IMR-90 (cell line): ENCODE measurements at regions not wholly inside any gene's neighbourhood (a gene's known extent, or its start where the extent isn't known, plus 50 kb on each side); places are given as distances from the start of the nearest gene placed in this dataset.

ENCODE experiments used
- ATAC-seq: fragments of 200-7000 bp; cut with Tn5 transposase; 2 replicates; pipeline ENCODE4 v1.9.1; 2020; ENCODE audit warnings: low read depth, mild to moderate bottlenecking, moderate library complexity
- BruUV-seq: library from RNA; stranded (reverse); fragments of 400-500 nt; replicated peaks from 2 replicates; lab custom pipeline; 2021; lab: Mats Ljungman, UMichigan
- CTCF ChIA-PET: fragments of 300-600 bp; formaldehyde crosslinking; extraction: SDS; loops from one replicate; lab custom pipeline; 2021; ENCODE audit warnings: antibody characterized with exemption; lab: Yijun Ruan, JAX
- POLR2A ChIA-PET: fragments of 300-600 bp; sonication (Branson Sonifier 250); formaldehyde crosslinking; loops from one replicate; lab custom pipeline; 2022; ENCODE audit warnings: antibody characterized with exemption; ENCODE audit not compliant: unreplicated experiment; lab: Charles Lee
- DNase-seq: peaks from one replicate; pipeline ENCODE4 v3.0.0; 2013
- H2AFZ ChIP-seq: replicated peaks from 2 replicates; pipeline ENCODE3; 2013; ENCODE audit warnings: low read length, mild to moderate bottlenecking; ENCODE audit not compliant: poor library complexity
- H2AK5ac ChIP-seq: 2 replicates; pipeline ENCODE4 v1.6.1; 2013; ENCODE audit warnings: low read depth, low read length, inconsistent platforms
- H2AK9ac ChIP-seq: replicated peaks from 2 replicates; pipeline ENCODE3; 2013; ENCODE audit warnings: mild to moderate bottlenecking, low read depth, low read length, moderate library complexity; ENCODE audit not compliant: poor library complexity
- H2BK120ac ChIP-seq: 2 replicates; pipeline ENCODE4 v1.6.1; 2013; ENCODE audit warnings: low read depth, low read length, inconsistent platforms
- H2BK15ac ChIP-seq: 3 replicates; pipeline ENCODE4 v1.6.1; 2013; ENCODE audit warnings: low read depth, low read length, inconsistent platforms
- H2BK20ac ChIP-seq: 2 replicates; pipeline ENCODE4 v1.6.1; 2013; ENCODE audit warnings: low read depth, mild to moderate bottlenecking, inconsistent platforms, low read length, moderate library complexity
- H2BK5ac ChIP-seq: 2 replicates; pipeline ENCODE4 v1.6.1; 2013; ENCODE audit warnings: mild to moderate bottlenecking, low read depth, low read length, inconsistent platforms; ENCODE audit not compliant: poor library complexity, severe bottlenecking
- H3K14ac ChIP-seq: replicated peaks from 2 replicates; pipeline ENCODE4 v1.6.1; 2013; ENCODE audit warnings: low read depth, low read length, inconsistent platforms
- H3K18ac ChIP-seq: 2 replicates; pipeline ENCODE4 v1.6.1; 2013; ENCODE audit warnings: low read depth, low read length, control low read depth
- H3K23ac ChIP-seq: 2 replicates; pipeline ENCODE4 v1.6.1; 2013; ENCODE audit warnings: low read depth, low read length, inconsistent platforms
- H3K27ac ChIP-seq: 2 replicates; pipeline ENCODE4 v1.5.1; 2013; ENCODE audit warnings: mild to moderate bottlenecking, control low read depth, low read length; ENCODE audit not compliant: insufficient read depth
- H3K27me3 ChIP-seq: 2 replicates; pipeline ENCODE4 v1.6.1; 2013; ENCODE audit warnings: low read length; ENCODE audit not compliant: control insufficient read depth, insufficient read depth
- H3K36me3 ChIP-seq: 2 replicates; pipeline ENCODE4 v1.6.1; 2013; ENCODE audit warnings: low read length, mixed read lengths; ENCODE audit not compliant: control insufficient read depth, insufficient read depth
- H3K4ac ChIP-seq: 2 replicates; pipeline ENCODE4 v1.6.1; 2013; ENCODE audit warnings: low read depth, low read length, inconsistent platforms
- H3K4me1 ChIP-seq: 2 replicates; pipeline ENCODE4 v1.6.1; 2013; ENCODE audit warnings: low read length, mixed read lengths; ENCODE audit not compliant: control insufficient read depth, insufficient read depth
- H3K4me2 ChIP-seq: 2 replicates; pipeline ENCODE4 v1.6.1; 2013; ENCODE audit warnings: low read depth, mild to moderate bottlenecking, control low read depth, low read length, moderate library complexity
- H3K4me3 ChIP-seq: 2 replicates; pipeline ENCODE4 v1.5.1; 2013; ENCODE audit warnings: low read depth, mild to moderate bottlenecking, control low read depth, low read length, moderate library complexity; ENCODE audit not compliant: insufficient read depth
- H3K56ac ChIP-seq: 2 replicates; pipeline ENCODE4 v1.6.1; 2013; ENCODE audit warnings: low read length, inconsistent platforms; ENCODE audit not compliant: insufficient read depth; ENCODE audit errors: extremely low read depth
- H3K79me1 ChIP-seq, 2 experiments: 2 replicates each; pipeline ENCODE4 v1.6.1; 2013; ENCODE audit warnings: low read length in 2 of 2, inconsistent platforms in 1 of 2, low read depth in 1 of 2
- H3K9ac ChIP-seq: 2 replicates; pipeline ENCODE4 v1.6.1; 2013; ENCODE audit warnings: low read depth, low read length, control low read depth
- H3K9me1 ChIP-seq: 2 replicates; pipeline ENCODE4 v1.6.1; 2013; ENCODE audit warnings: low read length, inconsistent platforms; ENCODE audit not compliant: insufficient read depth
- H3K9me3 ChIP-seq: 2 replicates; pipeline ENCODE4 v1.6.1; 2013; ENCODE audit warnings: low read length; ENCODE audit not compliant: control insufficient read depth, insufficient read depth
- H4K20me1 ChIP-seq: 2 replicates; pipeline ENCODE4 v1.6.1; 2013; ENCODE audit warnings: low read length, inconsistent platforms; ENCODE audit not compliant: insufficient read depth
- H4K5ac ChIP-seq: 2 replicates; pipeline ENCODE4 v1.6.1; 2013; ENCODE audit warnings: mild to moderate bottlenecking, low read depth, low read length, control low read depth
- H4K8ac ChIP-seq, 2 experiments: 2 replicates each; pipeline ENCODE4 v1.6.1; 2013; ENCODE audit warnings: low read depth in 2 of 2, low read length in 2 of 2, control low read depth in 1 of 2, inconsistent platforms in 1 of 2
- H4K91ac ChIP-seq: 2 replicates; pipeline ENCODE4 v1.6.1; 2013; ENCODE audit warnings: low read depth, low read length, inconsistent platforms; ENCODE audit not compliant: insufficient read depth
- CEBPB ChIP-seq: IDR thresholded peaks from 2 replicates; pipeline ENCODE4 v1.6.1; 2012; ENCODE audit warnings: low read depth, low read length, improper control_type of control experiment
- CHD1 ChIP-seq: IDR thresholded peaks from 2 replicates; pipeline ENCODE4 v1.6.1; 2012; ENCODE audit warnings: low read depth, low read length, improper control_type of control experiment
- ELK1 ChIP-seq: fragments of 150-350 bp; IDR thresholded peaks from 2 replicates; pipeline ENCODE4 v1.6.1; 2016; ENCODE audit warnings: low read depth, mild to moderate bottlenecking, low read length, moderate library complexity, borderline replicate concordance
- FOS ChIP-seq: fragments of 150-350 bp; IDR thresholded peaks from 2 replicates; pipeline ENCODE4 v1.6.1; 2016; ENCODE audit warnings: low read depth, low read length
- MAFK ChIP-seq: IDR thresholded peaks from 2 replicates; pipeline ENCODE4 v1.6.1; 2012; ENCODE audit warnings: low read depth, low read length, improper control_type of control experiment
- MAZ ChIP-seq: IDR thresholded peaks from 2 replicates; pipeline ENCODE4 v1.6.1; 2012; ENCODE audit warnings: low read depth, mild to moderate bottlenecking, low read length, improper control_type of control experiment, moderate library complexity, borderline replicate concordance
- MXI1 ChIP-seq: IDR thresholded peaks from 2 replicates; pipeline ENCODE4 v1.6.1; 2012; ENCODE audit warnings: low read depth, mild to moderate bottlenecking, low read length, moderate library complexity, borderline replicate concordance
- NFE2L2 ChIP-seq: fragments of 150-350 bp; IDR thresholded peaks from 2 replicates; pipeline ENCODE4 v1.6.1; 2016; ENCODE audit warnings: low read depth, mild to moderate bottlenecking, low read length
- POLR2A ChIP-seq: IDR thresholded peaks from 2 replicates; pipeline ENCODE4 v1.6.1; 2012; ENCODE audit warnings: mild to moderate bottlenecking, low read depth, low read length
- RAD21 ChIP-seq: IDR thresholded peaks from 2 replicates; pipeline ENCODE4 v1.6.1; 2012; ENCODE audit warnings: low read length, improper control_type of control experiment
- RCOR1 ChIP-seq: IDR thresholded peaks from 2 replicates; pipeline ENCODE4 v1.6.1; 2012; ENCODE audit warnings: mild to moderate bottlenecking, low read length, improper control_type of control experiment; ENCODE audit not compliant: insufficient replicate concordance
- RFX5 ChIP-seq: IDR thresholded peaks from 2 replicates; pipeline ENCODE4 v1.8.0; 2012; ENCODE audit warnings: low read depth, mild to moderate bottlenecking, low read length, moderate library complexity
- SMC3 ChIP-seq: fragments of 150-350 bp; IDR thresholded peaks from 2 replicates; pipeline ENCODE4 v1.6.1; 2016; ENCODE audit warnings: low read depth, mild to moderate bottlenecking, antibody characterized with exemption, low read length, moderate library complexity
- WGBS, 2 experiments: methylation state at CpG; one replicate each; pipeline versions ENCODE4 v1.1.5 to v1.1.7; 2013; ENCODE audit warnings: missing lambda C conversion rate in 2 of 2; ENCODE audit not compliant: insufficient read length in 1 of 2; ENCODE audit errors: extremely low coverage in 2 of 2; 5-methylcytosine and 5-hydroxymethylcytosine counted together
- dilution Hi-C: fragments of 300-500 bp; cut with HindIII; formaldehyde crosslinking; loops from one replicate; pipeline ENCODE4 v1.14.3; 2018; ENCODE audit warnings: low sequenced_read_pairs; ENCODE audit not compliant: unreplicated experiment
- in situ Hi-C: fragments of 300-500 bp; cut with MboI; formaldehyde crosslinking; loops from 3 replicates; pipeline ENCODE4 v1.14.3; 2019; ENCODE audit warnings: low sequenced_read_pairs, inconsistent platforms, mixed read lengths
- intact Hi-C: fragments of 100-400 bp; cut with micrococcal nuclease; formaldehyde crosslinking; loops from 2 replicates; pipeline ENCODE4 v1.10.0; 2022
- TF ChIP-seq, protein P1 (sequence below): fragments of 150-350 bp; IDR thresholded peaks from 2 replicates; pipeline ENCODE4 v1.6.1; 2017; ENCODE audit warnings: mild to moderate bottlenecking, antibody characterized with exemption, low read length, low read depth
- TF ChIP-seq, protein P2 (sequence below): conservative IDR thresholded peaks from 2 replicates; pipeline ENCODE4 v1.5.1; 2012; ENCODE audit warnings: mild to moderate bottlenecking, low read depth, low read length, improper control_type of control experiment

GRCh38 chr4:35163168-35163567 lies 1081.1 kb downstream of the ARAP2 start:
- TF ChIP-seq FOS (no peak), RFX5 (no peak), MXI1 (no peak), RAD21 (no peak), POLR2A (no peak), CHD1 (no peak), MAZ (no peak), MAFK (no peak), CEBPB (no peak), SMC3 (no peak), RCOR1 (no peak), NFE2L2 (no peak), ELK1 (no peak)
- TF ChIP-seq, protein P1, sequence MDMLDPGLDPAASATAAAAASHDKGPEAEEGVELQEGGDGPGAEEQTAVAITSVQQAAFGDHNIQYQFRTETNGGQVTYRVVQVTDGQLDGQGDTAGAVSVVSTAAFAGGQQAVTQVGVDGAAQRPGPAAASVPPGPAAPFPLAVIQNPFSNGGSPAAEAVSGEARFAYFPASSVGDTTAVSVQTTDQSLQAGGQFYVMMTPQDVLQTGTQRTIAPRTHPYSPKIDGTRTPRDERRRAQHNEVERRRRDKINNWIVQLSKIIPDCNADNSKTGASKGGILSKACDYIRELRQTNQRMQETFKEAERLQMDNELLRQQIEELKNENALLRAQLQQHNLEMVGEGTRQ = no peak
- TF ChIP-seq, protein P2, sequence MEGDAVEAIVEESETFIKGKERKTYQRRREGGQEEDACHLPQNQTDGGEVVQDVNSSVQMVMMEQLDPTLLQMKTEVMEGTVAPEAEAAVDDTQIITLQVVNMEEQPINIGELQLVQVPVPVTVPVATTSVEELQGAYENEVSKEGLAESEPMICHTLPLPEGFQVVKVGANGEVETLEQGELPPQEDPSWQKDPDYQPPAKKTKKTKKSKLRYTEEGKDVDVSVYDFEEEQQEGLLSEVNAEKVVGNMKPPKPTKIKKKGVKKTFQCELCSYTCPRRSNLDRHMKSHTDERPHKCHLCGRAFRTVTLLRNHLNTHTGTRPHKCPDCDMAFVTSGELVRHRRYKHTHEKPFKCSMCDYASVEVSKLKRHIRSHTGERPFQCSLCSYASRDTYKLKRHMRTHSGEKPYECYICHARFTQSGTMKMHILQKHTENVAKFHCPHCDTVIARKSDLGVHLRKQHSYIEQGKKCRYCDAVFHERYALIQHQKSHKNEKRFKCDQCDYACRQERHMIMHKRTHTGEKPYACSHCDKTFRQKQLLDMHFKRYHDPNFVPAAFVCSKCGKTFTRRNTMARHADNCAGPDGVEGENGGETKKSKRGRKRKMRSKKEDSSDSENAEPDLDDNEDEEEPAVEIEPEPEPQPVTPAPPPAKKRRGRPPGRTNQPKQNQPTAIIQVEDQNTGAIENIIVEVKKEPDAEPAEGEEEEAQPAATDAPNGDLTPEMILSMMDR = no peak

More at GRCh38 chr4:35163168-35163567, 1081.1 kb downstream of the ARAP2 start:
- H3K4me1 ChIP-seq = no peaks in the 10 kb centered on the region
- no peaks in the 10 kb centered on the region for H3K79me1 ChIP-seq
- H3K9me3 ChIP-seq = no peaks in the 10 kb centered on the region
- H3K36me3 ChIP-seq = no peaks in the 10 kb centered on the region
- no peak overlapping the region for H3K4me3 ChIP-seq
- H4K5ac ChIP-seq = no peak overlapping the region
- no peak overlapping the region for H3K27ac ChIP-seq
- no peak overlapping the region for H2BK15ac ChIP-seq
- DNase-seq = no peak
- no peak overlapping the region for H3K18ac ChIP-seq
- H2BK20ac ChIP-seq = no peak overlapping the region
- no TSS peak for BruUV-seq
- H3K27me3 ChIP-seq = no peaks in the 10 kb centered on the region
- no peak overlapping the region for H4K8ac ChIP-seq
- H2BK120ac ChIP-seq = no peak overlapping the region
- no peak overlapping the region for H2BK5ac ChIP-seq
- no peak overlapping the region for H2AK5ac ChIP-seq
- no peak overlapping the region for H3K56ac ChIP-seq
- dilution Hi-C loops = no loop called here
- H3K23ac ChIP-seq = no peak overlapping the region
- no peak overlapping the region for H3K4me2 ChIP-seq
- WGBS, 2 experiments = no CpG with 5 or more reads among the region's 1 CpG
- H3K9me1 ChIP-seq = no peaks in the 10 kb centered on the region
- H2AFZ ChIP-seq = no peak overlapping the region
- H3K14ac ChIP-seq = no peak overlapping the region
- H4K20me1 ChIP-seq = no peaks in the 10 kb centered on the region
- ATAC-seq = no peak
- H4K91ac ChIP-seq = no peak overlapping the region
- no peak overlapping the region for H3K4ac ChIP-seq
- CTCF ChIA-PET = no interaction called here
- POLR2A ChIA-PET = no interaction called here
- intact Hi-C loops = no loop called here
- in situ Hi-C loops = no loop called here
- H3K9ac ChIP-seq = no peak overlapping the region
- H2AK9ac ChIP-seq = no peak overlapping the region
